Activated CD4-positive, alpha-beta T cell treated with anti-CD3 and anti-CD28 coated beads for 48 hours (primary cell): ENCODE measurements at regions not wholly inside any gene's neighbourhood (a gene's known extent, or its start where the extent isn't known, plus 50 kb on each side); places are given as distances from the start of the nearest gene placed in this dataset.
"Not testable (repeated sequence)": the region's sequence is repeated elsewhere in the genome, so short reads cannot be mapped to it uniquely, and the experiment has no call there.

Experiments
- DNase-seq: peaks from one replicate; pipeline ENCODE4 v3.0.0-alpha.2; 2020

DNA sequence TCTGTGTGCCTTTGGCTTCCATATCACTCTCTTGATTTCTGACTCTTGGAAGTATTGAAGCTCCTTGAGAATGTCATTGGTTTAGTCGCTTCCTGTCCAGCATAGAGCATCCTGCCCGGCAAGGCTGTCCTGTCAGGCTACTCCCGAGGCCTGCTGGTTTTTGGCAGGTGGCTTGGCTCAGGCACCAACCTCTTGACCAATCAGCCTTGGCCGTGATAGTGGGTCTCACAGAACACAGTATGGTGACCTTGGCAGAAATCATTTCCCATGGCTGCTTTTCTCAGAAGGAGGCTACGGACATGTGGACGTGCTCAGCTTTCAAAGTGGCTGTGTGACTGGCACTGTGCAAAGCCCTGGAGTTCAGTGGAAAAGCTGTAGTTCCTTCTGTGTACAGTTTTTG lies 516.9 kb downstream of the REEP3 start:
- DNase-seq, result no peak

- no peak for DNase-seq
These were observed 518.0 kb downstream of the REEP3 start for GRCh38 chr10:64039198-64039597.

- no peak for DNase-seq
These were observed 519.6 kb downstream of the REEP3 start for GRCh38 chr10:64040781-64041180.

- DNase-seq, result peak; percentile 87
These were observed 520.2 kb downstream of the REEP3 start for GRCh38 chr10:64041185-64041988.

GRCh38 chr10:64041989-64042490 lies 520.8 kb downstream of the REEP3 start:
- DNase-seq, result no peak

DNA sequence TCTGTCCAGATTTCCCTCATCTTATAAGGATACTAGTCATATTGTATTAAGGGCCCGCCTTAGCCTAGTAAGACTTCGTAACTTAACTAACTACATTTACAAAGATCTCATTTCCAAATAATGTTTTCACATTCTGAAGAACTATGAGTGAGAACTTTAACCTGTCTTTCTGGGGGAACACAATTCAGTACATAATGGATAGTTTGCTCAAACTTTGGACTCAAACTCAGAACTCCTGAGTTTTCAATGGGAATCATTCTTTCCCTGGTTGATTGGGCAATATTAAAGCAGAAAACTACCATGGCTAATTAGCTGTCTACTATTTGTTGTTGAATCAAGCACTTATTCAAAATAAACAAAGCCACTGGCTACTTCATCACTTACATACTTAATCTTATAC lies 522.9 kb downstream of the REEP3 start:
- no peak for DNase-seq

DNA sequence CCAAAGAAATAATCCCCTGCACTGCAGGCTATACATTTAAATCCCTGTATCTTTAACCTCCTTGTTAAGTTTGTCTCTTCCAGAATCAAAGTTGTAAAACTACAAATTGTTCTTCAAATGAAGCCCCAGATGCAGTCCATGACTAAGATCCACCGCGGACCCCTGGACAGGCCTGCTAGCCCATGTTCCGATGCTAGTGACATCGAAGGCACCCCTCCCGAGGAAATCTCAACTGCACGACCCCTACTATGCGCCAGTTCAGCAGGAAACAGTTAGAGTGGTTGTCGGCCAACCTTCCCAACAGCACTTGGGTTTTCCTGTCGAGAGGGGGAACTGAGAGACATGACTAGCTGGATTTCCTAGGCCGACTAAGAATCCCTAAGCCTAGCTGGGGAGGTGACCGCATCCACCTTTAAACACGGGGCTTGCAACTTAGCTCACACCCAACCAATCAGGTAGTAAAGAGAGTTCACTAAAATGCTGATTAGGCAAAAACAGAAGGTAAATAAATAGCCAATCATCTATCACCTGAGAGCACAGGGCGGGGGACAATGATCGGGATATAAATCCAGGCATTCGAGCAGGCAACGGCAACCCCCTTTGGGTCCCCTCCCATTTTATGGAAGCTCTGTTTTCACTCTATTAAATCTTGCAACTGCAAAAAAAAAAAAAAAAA lies 523.9 kb downstream of the REEP3 start:
- DNase-seq, result not testable (repeated sequence)

GRCh38 chr10:64054392-64054791 lies 533.2 kb downstream of the REEP3 start:
- no peak for DNase-seq

GRCh38 chr10:64059884-64060283 lies 538.7 kb downstream of the REEP3 start:
- DNase-seq, result no peak

DNA sequence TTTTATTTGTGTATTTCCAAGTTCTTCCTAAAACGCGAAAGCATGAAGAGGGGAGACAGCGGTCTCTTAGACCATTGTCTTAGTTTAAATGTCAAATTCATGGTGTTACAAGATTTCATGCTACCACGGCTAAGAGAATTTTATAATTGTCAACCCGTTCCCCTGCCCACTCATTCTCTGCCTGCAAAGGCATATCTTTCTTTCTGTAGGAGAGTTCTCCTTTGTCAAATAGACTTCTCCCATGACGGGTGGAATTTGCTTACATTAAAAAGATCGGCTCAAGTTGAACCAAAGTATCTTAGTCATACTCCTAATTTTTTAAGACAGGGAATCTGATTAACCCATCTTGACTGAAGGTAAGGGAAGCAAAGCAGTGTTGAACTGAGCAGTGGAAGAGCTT lies 539.2 kb downstream of the REEP3 start:
- no peak for DNase-seq

DNA sequence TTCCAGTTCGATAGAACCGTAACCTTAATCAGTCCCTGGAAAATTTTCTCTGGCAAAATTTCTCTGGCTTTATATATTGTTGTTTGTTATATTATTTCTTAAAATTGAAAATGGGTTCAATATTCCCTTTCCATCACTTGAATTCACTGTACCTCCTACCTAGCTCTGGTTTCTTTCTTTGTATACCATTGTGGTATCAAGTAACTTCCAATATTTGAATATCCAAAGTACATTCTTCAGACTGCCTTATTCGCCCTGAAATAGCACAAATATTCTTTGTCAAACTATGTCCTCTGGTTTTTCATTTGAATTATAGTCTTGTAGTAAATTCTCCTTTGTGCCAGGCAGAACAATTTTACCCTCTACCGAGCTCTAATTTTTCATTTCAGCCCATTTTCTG lies 541.6 kb downstream of the REEP3 start:
- no peak for DNase-seq

DNA sequence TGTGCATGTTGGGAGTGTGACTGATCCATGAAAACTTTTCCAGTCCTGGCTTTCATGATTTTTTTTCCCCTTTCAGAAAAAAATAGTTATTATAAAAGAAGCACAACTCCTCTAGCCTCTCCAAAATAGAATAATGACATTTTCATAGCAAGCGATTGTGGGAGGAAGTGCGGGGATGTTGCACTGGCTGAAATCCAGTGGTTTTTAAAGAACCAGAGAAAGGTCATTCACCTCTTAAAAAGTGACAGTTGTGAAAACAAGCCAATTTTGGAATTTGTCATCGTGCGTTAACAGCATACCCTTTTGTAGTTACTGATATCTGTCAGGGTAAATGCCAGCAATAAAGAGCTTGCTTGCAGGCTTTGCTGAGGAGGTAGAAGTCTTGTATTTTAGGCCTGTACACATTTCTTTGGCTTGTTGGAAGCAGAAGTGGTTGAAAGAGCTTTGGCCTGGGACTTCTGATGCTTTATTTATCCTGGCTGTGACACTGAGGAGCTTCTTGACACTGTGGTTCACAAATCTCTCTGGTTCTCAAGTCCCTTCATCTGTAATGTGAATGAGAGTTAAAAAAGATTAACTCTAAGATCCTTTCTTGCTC lies 545.9 kb downstream of the REEP3 start:
- DNase-seq, result no peak

DNA sequence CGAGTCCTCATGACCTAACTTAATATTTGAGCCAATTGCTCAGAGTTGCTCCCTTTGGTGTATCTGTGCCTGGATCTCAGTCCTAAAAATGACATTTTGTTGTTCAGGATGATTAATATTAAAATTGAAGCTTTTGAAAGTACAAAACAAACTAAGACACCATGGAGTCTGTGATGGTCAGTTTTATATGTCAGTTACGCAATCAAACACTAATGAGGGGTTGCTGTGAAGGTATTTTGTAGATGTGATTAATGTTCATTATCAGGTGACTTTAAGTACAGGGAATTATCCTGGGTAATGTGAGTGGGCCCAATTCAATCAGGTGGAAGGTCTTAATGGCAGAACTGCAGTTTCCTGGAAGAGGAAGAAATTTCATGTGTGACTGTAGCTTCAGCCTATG lies 546.7 kb downstream of the REEP3 start:
- DNase-seq, result no peak

- DNase-seq, result no peak
These were observed 549.0 kb downstream of the REEP3 start for GRCh38 chr10:64070241-64070640.

DNA sequence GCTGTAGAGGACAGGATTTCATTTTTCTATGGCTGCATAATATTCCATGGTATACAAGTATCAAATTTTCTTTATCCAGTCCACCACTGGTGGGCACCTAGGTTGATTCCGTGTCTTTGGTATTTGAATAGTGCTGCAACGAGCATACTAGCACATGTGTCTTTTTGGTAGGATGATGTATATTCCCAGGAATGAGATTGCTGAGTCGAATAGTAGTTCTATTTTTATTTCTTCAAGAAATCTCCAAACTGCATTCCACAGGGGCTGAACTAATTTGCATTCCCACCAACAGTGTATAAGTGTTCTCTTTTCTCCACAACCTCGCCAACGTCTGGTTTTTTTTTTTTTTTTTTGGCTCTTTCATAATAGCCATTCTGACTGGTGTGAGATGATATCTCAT lies 550.0 kb downstream of the REEP3 start:
- no peak for DNase-seq

DNA sequence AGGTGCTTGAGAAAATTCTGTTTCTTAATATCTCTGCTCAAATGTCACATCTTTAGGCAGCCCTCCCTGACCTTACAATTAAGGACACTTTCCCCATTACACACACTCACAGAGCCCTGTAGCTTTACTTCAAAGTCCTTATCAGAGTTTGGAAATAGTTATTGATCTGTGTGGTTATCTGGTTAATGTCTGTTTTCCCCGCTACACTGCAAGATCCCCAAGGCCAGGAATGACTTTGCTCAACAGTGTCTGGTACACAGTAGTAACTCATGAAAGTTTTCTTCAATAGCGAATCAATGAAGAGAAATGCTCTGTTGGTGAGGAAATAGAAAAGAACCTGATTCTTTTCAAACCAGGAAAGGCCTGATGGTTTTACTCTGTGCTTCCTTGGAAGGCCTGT lies 554.4 kb downstream of the REEP3 start:
- no peak for DNase-seq

GRCh38 chr10:64076322-64076940 lies 555.2 kb downstream of the REEP3 start:
- no peak for DNase-seq

DNA sequence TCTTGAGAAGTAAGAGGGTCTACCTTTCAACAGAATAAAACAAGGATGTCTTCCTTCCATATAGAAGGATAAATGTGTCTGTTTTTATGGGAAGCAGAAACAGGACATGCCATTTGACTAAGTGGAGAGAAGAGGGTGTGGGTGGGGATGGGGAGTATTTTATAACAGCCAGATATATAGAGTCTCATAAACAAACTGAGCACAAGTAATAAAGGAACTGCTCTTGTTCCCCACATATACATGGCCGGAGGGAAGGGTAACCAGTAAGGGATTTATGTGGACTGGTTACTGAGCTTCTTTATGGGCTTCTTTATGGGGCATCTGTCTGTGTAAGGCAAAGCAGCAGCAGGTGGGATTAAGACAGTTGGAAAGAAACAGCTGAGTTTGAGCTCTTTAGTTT lies 558.1 kb downstream of the REEP3 start:
- no peak for DNase-seq

GRCh38 chr10:64080071-64080470 lies 558.9 kb downstream of the REEP3 start:
- no peak for DNase-seq

DNA sequence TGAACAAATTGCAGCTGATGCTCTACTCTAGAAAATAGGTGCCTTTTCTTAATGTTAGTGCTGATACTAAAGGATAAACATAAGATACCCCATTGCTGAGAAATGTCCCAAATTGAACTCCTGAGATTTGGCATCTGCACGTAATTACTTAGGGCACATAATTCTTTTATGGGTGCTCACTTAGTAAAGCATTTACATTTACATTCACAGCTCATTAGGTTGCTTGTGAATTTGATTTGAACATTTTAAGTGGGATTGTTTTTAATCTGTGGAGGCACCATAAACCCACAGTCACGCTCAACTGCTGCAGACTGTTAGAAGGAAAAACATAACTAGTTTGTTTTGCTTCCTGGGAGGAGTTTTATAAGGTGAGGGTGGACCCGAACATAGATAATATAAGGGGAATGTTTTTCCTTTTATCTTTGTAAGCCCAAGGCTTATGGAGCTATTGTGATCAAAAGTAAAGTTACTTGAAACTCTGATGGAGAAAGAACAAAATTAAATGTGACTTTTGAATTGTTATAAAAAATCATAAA lies 560.8 kb downstream of the REEP3 start:
- DNase-seq, result no peak

DNA sequence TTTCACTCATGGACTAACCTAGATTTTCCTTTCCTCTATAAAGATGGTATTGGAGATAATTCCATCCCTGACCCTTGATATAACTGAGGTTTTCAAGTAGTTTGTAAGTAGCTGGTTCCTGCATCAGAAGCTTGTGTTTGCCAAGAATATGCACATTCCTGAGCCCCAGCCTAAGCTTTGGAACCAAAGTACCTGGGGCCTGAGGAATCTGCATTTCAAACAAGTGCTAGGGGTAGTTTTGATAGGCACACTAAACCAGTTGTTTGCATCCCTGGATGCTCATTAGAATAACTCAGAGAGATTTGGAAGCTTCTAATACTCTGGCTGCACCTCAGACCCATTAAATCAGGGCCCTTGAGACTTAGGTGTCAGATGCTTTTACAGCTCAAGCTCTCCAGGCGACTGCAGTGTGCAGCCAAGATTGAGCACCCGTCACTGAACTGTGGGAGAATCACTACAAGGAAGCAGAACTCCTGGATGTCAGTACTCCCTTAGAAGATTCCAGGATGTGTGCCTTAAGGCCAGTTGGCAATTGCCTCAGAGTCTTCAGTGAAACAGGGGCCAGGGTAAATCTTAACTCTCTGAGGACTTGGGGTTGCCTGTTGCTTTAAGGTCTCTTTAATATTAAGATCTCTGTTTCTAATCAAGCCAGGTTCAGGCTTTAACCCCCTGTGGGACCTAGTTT lies 565.0 kb downstream of the REEP3 start:
- no peak for DNase-seq

GRCh38 chr10:64089648-64090047 lies 568.4 kb downstream of the REEP3 start:
- DNase-seq, result no peak

DNA sequence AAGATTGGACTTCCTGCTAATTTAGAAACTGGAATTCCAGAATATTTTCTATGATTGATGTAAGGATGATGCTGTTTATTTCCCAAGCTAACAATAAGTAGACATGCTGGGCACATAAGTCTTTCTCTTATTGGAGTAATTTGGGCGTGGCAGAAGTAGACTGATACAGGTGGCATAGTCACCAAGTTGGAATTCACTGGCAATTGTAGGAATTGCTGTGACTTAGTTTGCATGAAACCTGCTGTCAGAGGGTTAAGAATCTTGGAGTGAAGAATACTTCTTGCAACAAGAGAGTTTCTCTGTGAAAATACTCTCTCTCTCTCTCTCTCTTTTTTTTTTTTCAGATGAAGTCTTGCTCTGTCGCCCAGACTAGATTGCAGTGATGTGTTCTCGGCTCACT lies 569.7 kb downstream of the REEP3 start:
- no peak for DNase-seq
